ENCODE measurements at regions not wholly inside any gene's neighbourhood (a gene's known extent, or its start where the extent isn't known, plus 50 kb on each side); places are given as distances from the start of the nearest gene placed in this dataset.
"Not testable (repeated sequence)": the region's sequence is repeated elsewhere in the genome, so short reads cannot be mapped to it uniquely, and the experiment has no call there.

- TF ChIP-seq Cebpa-rat (IDR thresholded peaks at IDR 0.05), result no peak
- H3K9me3 ChIP-seq, result peaks cover 12% of the 10 kb centered on the region; the same call in 1 of the 2 replicates
- no peak overlapping the region for H3K4me3 ChIP-seq
- no peaks in the 10 kb centered on the region for H4K20me1 ChIP-seq
- no peak overlapping the region for H3K4me2 ChIP-seq
- no peaks in the 10 kb centered on the region for H3K36me3 ChIP-seq
- peaks cover 53% of the 10 kb centered on the region for H3K27me3 ChIP-seq
- H3K9ac ChIP-seq, result no peak overlapping the region
- no peak overlapping the region for H3K27ac ChIP-seq
- no peaks in the 10 kb centered on the region for H3K4me1 ChIP-seq
These were observed 114.8 kb upstream of the MED14 start for GRCh38 chrX:40849906-40850823.

- no peaks in the 10 kb centered on the region for H4K20me1 ChIP-seq
- H3K27ac ChIP-seq, result no peak overlapping the region
- H3K9ac ChIP-seq, result no peak overlapping the region
- no peak overlapping the region for H3K4me3 ChIP-seq
- H3K4me1 ChIP-seq, result no peaks in the 10 kb centered on the region
- no peak overlapping the region for H3K4me2 ChIP-seq
- H3K9me3 ChIP-seq, result peaks cover 12% of the 10 kb centered on the region; the same call in 1 of the 2 replicates
- H3K36me3 ChIP-seq, result no peaks in the 10 kb centered on the region
- no peak for TF ChIP-seq Cebpa-rat (IDR thresholded peaks at IDR 0.05)
- peaks cover 31% of the 10 kb centered on the region for H3K27me3 ChIP-seq
These were observed 117.2 kb upstream of the MED14 start for GRCh38 chrX:40852586-40852985.

DNA sequence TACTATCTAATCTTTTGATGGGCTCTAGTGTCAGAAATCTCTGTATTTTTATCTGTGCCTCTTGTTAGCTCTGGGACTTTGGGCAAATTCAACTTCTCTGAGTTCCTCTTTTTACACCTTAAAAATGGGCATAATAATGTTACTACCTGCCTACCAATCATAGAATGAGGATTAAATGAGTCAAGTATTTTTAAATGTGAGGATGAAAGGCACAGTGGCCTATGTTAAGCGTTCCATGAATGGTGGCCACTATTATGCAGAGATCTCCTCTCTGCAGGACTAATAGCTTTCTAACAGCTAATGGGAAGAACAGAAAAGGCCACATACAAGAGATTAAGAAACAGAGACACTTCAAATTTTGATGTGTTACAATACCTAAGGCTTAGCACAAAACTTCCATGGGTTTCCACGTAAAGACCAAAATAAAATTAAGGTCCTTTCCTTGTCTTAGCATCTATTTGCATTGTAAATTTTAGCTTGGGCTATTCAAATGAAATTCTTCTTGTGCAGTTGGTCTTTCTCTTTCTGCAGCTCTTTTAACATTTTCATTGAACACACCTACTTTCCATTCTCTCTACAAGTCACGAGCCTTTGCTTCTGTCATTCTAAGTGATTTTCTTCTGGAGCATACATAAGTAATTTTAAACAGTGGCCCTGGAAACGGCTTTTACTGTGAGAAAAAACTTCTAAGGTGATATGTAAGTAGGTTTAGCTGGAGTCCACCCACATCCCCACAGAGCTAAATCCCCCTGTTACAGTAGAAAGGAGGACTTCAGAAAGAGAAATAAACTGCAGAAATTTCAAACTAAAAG lies 117.9 kb upstream of the MED14 start:
- H3K36me3 ChIP-seq, result no peaks in the 10 kb centered on the region
- H3K27ac ChIP-seq, result no peak overlapping the region
- H3K4me2 ChIP-seq, result no peak overlapping the region
- no peak overlapping the region for H3K4me3 ChIP-seq
- TF ChIP-seq Cebpa-rat (IDR thresholded peaks at IDR 0.05), result no peak
- peaks cover 25% of the 10 kb centered on the region for H3K27me3 ChIP-seq
- H3K9me3 ChIP-seq, result peaks cover 12% of the 10 kb centered on the region; the same call in 1 of the 2 replicates
- H4K20me1 ChIP-seq, result no peaks in the 10 kb centered on the region
- no peak overlapping the region for H3K9ac ChIP-seq
- no peaks in the 10 kb centered on the region for H3K4me1 ChIP-seq

DNA sequence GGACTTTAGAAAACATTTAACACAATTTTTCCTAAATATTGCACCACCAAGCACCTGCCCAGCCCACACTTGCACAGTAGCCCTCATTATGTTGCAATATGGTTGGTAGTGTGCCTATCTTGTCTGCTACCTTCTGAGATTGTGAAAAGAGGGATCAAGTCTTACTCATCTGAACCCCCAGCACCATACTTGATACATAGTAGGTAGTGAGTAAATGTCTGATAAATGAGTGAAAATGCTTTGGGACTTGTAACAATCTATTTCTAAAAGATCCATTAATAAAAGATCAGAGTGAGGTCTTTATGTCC lies 118.4 kb upstream of the MED14 start:
- no peak overlapping the region for H3K4me3 ChIP-seq
- no peak overlapping the region for H3K9ac ChIP-seq
- H3K4me2 ChIP-seq, result no peak overlapping the region
- no peak overlapping the region for H3K27ac ChIP-seq
- no peaks in the 10 kb centered on the region for H3K36me3 ChIP-seq
- H3K9me3 ChIP-seq, result peaks cover 12% of the 10 kb centered on the region; the same call in 1 of the 2 replicates
- TF ChIP-seq Cebpa-rat (IDR thresholded peaks at IDR 0.05), result no peak; the same call in 1 of the 2 replicates
- H3K4me1 ChIP-seq, result no peaks in the 10 kb centered on the region
- peaks cover 24% of the 10 kb centered on the region for H3K27me3 ChIP-seq
- no peaks in the 10 kb centered on the region for H4K20me1 ChIP-seq

- Histone ChIP-seq H3K27ac (no peak overlapping the region), H3K9me3 (peaks cover 12% of the 10 kb centered on the region; the same call in 1 of the 2 replicates), H4K20me1 (no peaks in the 10 kb centered on the region), H3K4me2 (no peak overlapping the region), H3K4me1 (no peaks in the 10 kb centered on the region), H3K9ac (no peak overlapping the region), H3K4me3 (no peak overlapping the region), H3K36me3 (no peaks in the 10 kb centered on the region), H3K27me3 (peaks cover 24% of the 10 kb centered on the region)
- no peak for TF ChIP-seq Cebpa-rat (IDR thresholded peaks at IDR 0.05)
These were observed 118.9 kb upstream of the MED14 start for GRCh38 chrX:40854242-40854641.

DNA sequence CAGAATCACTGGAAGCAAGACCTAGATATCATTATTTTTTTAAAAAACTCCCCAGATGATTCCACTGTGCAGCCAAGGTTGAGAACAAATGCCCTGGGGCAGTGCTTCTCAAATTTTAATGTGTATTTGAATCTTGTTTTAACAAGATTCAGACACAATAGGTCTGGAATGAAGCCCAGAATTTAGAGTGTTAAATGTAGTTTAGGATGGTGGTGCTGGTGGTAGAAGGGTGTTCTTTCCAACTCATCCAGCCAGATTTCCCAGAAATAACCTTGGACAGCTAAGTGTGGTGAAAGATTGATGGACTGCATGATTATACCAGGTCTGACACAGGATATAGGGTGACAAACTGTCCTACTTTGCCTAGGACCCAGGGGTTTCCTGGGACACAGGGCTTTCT lies 120.1 kb upstream of the MED14 start:
- Histone ChIP-seq H3K9ac (no peak overlapping the region), H3K27me3 (peaks cover 21% of the 10 kb centered on the region), H3K36me3 (no peaks in the 10 kb centered on the region), H4K20me1 (no peaks in the 10 kb centered on the region), H3K27ac (no peak overlapping the region), H3K9me3 (peaks cover 14% of the 10 kb centered on the region; the same call in 1 of the 2 replicates), H3K4me2 (no peak overlapping the region), H3K4me3 (no peak overlapping the region), H3K4me1 (no peaks in the 10 kb centered on the region)
- no peak for TF ChIP-seq Cebpa-rat (IDR thresholded peaks at IDR 0.05)

GRCh38 chrX:40855932-40856515 lies 120.7 kb upstream of the MED14 start:
- peaks cover 17% of the 10 kb centered on the region for H3K9me3 ChIP-seq
- no peaks in the 10 kb centered on the region for H3K36me3 ChIP-seq
- H3K27ac ChIP-seq, result no peak overlapping the region
- no peak overlapping the region for H3K4me3 ChIP-seq
- no peaks in the 10 kb centered on the region for H3K4me1 ChIP-seq
- peaks cover 16% of the 10 kb centered on the region for H3K27me3 ChIP-seq
- no peaks in the 10 kb centered on the region for H4K20me1 ChIP-seq
- H3K9ac ChIP-seq, result no peak overlapping the region
- TF ChIP-seq Cebpa-rat (IDR thresholded peaks at IDR 0.05), result no peak
- no peak overlapping the region for H3K4me2 ChIP-seq

DNA sequence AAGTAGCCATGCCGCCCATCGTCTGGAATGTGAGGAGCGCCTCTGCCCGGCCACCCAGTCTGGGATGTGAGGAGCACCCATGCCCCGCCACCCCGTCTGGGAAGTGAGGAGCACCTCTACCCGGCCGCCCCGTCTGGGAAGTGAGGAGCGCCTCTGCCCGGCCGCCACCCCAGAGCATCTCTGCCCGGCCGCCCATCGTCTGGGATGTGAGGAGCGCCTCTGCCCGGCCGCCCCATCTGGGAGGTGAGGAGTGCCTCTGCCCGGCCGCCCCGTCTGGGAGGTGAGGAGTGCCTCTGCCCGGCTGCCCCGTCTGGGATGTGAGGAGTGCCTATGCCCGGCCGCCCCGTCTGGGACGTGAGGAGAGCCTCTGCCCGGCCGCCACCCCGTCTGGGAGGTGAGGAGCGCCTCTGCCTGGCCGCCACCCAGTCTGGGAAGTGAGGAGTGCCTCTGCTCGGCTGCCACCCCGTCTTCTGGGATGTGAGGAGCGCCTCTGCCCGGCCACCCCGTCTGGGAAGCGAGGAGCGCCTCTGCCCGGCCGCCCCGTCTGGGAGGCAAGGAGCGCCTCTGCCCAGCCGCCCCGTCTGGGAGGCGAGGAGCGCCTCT lies 126.7 kb upstream of the MED14 start:
- H3K27ac ChIP-seq, H3K4me3 ChIP-seq, H3K4me1 ChIP-seq: not testable (repeated sequence)

GRCh38 chrX:40863260-40863659 lies 127.9 kb upstream of the MED14 start:
- not testable (repeated sequence) for H4K20me1 ChIP-seq, H3K9ac ChIP-seq, H3K27ac ChIP-seq, H3K4me2 ChIP-seq, H3K4me1 ChIP-seq, H3K36me3 ChIP-seq, H3K4me3 ChIP-seq
- Histone ChIP-seq H3K9me3 (peaks cover 38% of the 10 kb centered on the region), H3K27me3 (peaks cover 23% of the 10 kb centered on the region; the same call in 1 of the 2 replicates)

More for the DNA sequence above, 126.7 kb upstream of the MED14 start:
- not testable (repeated sequence) for H4K20me1 ChIP-seq, H3K36me3 ChIP-seq, H3K9ac ChIP-seq, H3K4me2 ChIP-seq
- Histone ChIP-seq H3K27me3 (peaks cover 18% of the 10 kb centered on the region; the same call in 1 of the 2 replicates), H3K9me3 (peaks cover 38% of the 10 kb centered on the region)

All from BLaER1 (cell line).